Transverse colon (tissue), 3 donors: ENCODE measurements at regions not wholly inside any gene's neighbourhood (a gene's known extent, or its start where the extent isn't known, plus 50 kb on each side); places are given as distances from the start of the nearest gene placed in this dataset.

Experiments used
- CTCF ChIP-seq, 5 experiments: fragments of 200-600 bp in 3 of 5; fragments of 450-650 bp in 2 of 5; sonication (generic) in 3 of 5; IDR thresholded peaks; 1 replicate in 2 of 5; 2 replicates in 3 of 5; pipeline ENCODE4 v1.5.1; 2016 to 2017; ENCODE audit warnings: antibody characterized with exemption in 5 of 5, inconsistent platforms in 3 of 5, mild to moderate bottlenecking in 2 of 5, moderate library complexity in 1 of 5
- EP300 ChIP-seq: sonication (generic); formaldehyde crosslinking; IDR thresholded peaks from one replicate; pipeline ENCODE4 v1.6.1; 2017; ENCODE audit warnings: antibody characterized with exemption, low read depth

GRCh38 chr17:72021417-72022041 lies 99.3 kb upstream of the SOX9 start:
- no peak for TF ChIP-seq CTCF (IDR thresholded peaks at IDR 0.05)
- TF ChIP-seq EP300: no peak
